ENCODE measurements at regions not wholly inside any gene's neighbourhood (a gene's known extent, or its start where the extent isn't known, plus 50 kb on each side); places are given as distances from the start of the nearest gene placed in this dataset.

GRCh38 chr7:28231176-28231575 lies 50.6 kb upstream of the JAZF1 start:
- DNase-seq, result no peak

GRCh38 chr7:28236560-28236959 lies 56.0 kb upstream of the JAZF1 start:
- DNase-seq, result no peak

- DNase-seq, result no peak
Measured at GRCh38 chr7:28237363-28237762, 56.8 kb upstream of the JAZF1 start.

- no peak for DNase-seq
Measured at GRCh38 chr7:28239823-28240204, 59.2 kb upstream of the JAZF1 start.

GRCh38 chr7:28240481-28240880 lies 59.9 kb upstream of the JAZF1 start:
- DNase-seq, result no peak

- no peak for DNase-seq
Measured at GRCh38 chr7:28243861-28244260, 63.3 kb upstream of the JAZF1 start.

- DNase-seq, result no peak
Measured at GRCh38 chr7:28245123-28245878, 64.7 kb upstream of the JAZF1 start.

GRCh38 chr7:28246921-28247461 lies 66.4 kb upstream of the JAZF1 start:
- no peak for DNase-seq

- no peak for DNase-seq
Measured at GRCh38 chr7:28258240-28258639, 77.6 kb upstream of the JAZF1 start.

GRCh38 chr7:28260969-28261368 lies 80.4 kb upstream of the JAZF1 start:
- no peak for DNase-seq

GRCh38 chr7:28263622-28264271 lies 83.2 kb upstream of the JAZF1 start:
- no peak for DNase-seq

- DNase-seq, result no peak
Measured at GRCh38 chr7:28266402-28266801, 85.8 kb upstream of the JAZF1 start.

GRCh38 chr7:28267012-28267411 lies 86.4 kb upstream of the JAZF1 start:
- no peak for DNase-seq

- DNase-seq, result no peak
Measured at GRCh38 chr7:28269700-28270361, 89.2 kb upstream of the JAZF1 start.

GRCh38 chr7:28270536-28270935 lies 89.9 kb upstream of the JAZF1 start:
- DNase-seq, result no peak

- peak; percentile 49 for DNase-seq
Measured at GRCh38 chr7:28272461-28272877, 91.9 kb upstream of the JAZF1 start.

GRCh38 chr7:28276298-28276697 lies 95.7 kb upstream of the JAZF1 start:
- no peak for DNase-seq

- DNase-seq, result no peak
Measured at GRCh38 chr7:28277364-28277763, 96.8 kb upstream of the JAZF1 start.

GRCh38 chr7:28277958-28278357 lies 97.4 kb upstream of the JAZF1 start:
- no peak for DNase-seq

- DNase-seq, result no peak
Measured at GRCh38 chr7:28280516-28280915, 99.9 kb upstream of the JAZF1 start.

GRCh38 chr7:28290496-28290895 lies 109.9 kb upstream of the JAZF1 start:
- DNase-seq, result no peak

GRCh38 chr7:28291559-28291958 lies 111.0 kb upstream of the JAZF1 start:
- no peak for DNase-seq

GRCh38 chr7:28292834-28293526 lies 112.4 kb upstream of the JAZF1 start:
- no peak for DNase-seq

GRCh38 chr7:28293527-28293835 lies 112.9 kb upstream of the JAZF1 start:
- no peak for DNase-seq
